ES-I3 (cell line): ENCODE measurements at regions not wholly inside any gene's neighbourhood (a gene's known extent, or its start where the extent isn't known, plus 50 kb on each side); places are given as distances from the start of the nearest gene placed in this dataset.

ENCODE experiments used
- H3K36me3 ChIP-seq: 2 replicates; pipeline ENCODE4 v1.6.1; 2013; ENCODE audit warnings: mild to moderate bottlenecking, low read length, control low read depth, moderate library complexity; ENCODE audit not compliant: insufficient read depth
- H3K4me1 ChIP-seq: 2 replicates; pipeline ENCODE4 v1.6.1; 2013; ENCODE audit warnings: mild to moderate bottlenecking, control low read depth, low read length; ENCODE audit not compliant: insufficient read depth
- H3K9ac ChIP-seq: 2 replicates; pipeline ENCODE4 v1.6.1; 2013; ENCODE audit warnings: low read depth, mild to moderate bottlenecking, low read length, moderate library complexity
- H3K9me3 ChIP-seq: 2 replicates; pipeline ENCODE4 v1.6.1; 2013; ENCODE audit warnings: mild to moderate bottlenecking, low read length, moderate library complexity; ENCODE audit not compliant: control insufficient read depth, insufficient read depth

GRCh38 chr5:77948476-77948875 is 172.3 kb upstream of the TBCA start:
- H3K36me3 ChIP-seq = no peaks in the 10 kb centered on the region
- no peaks in the 10 kb centered on the region for H3K9me3 ChIP-seq
- H3K9ac ChIP-seq = no peak overlapping the region
- no peaks in the 10 kb centered on the region for H3K4me1 ChIP-seq

DNA sequence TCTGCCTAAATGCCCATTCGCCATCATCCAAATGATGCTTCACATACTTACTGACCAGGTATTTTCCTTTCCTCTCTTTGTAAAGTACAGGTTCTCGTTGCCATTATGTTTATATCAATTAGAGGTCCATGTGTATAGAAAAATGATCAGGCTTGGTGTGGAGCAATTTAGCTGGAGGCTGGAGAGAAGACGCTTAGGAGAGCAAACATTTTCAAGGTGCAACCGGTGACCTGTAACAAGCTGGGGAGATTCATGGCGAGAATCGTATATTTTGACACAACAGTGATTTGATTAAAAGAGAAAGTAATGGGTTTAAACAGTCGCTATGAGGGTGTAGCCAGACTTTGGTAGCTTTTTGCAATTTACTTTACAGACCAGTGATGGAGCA is 170.9 kb upstream of the TBCA start:
- Histone ChIP-seq H3K36me3 (no peaks in the 10 kb centered on the region), H3K9me3 (no peaks in the 10 kb centered on the region), H3K9ac (no peak overlapping the region), H3K4me1 (no peaks in the 10 kb centered on the region)

DNA sequence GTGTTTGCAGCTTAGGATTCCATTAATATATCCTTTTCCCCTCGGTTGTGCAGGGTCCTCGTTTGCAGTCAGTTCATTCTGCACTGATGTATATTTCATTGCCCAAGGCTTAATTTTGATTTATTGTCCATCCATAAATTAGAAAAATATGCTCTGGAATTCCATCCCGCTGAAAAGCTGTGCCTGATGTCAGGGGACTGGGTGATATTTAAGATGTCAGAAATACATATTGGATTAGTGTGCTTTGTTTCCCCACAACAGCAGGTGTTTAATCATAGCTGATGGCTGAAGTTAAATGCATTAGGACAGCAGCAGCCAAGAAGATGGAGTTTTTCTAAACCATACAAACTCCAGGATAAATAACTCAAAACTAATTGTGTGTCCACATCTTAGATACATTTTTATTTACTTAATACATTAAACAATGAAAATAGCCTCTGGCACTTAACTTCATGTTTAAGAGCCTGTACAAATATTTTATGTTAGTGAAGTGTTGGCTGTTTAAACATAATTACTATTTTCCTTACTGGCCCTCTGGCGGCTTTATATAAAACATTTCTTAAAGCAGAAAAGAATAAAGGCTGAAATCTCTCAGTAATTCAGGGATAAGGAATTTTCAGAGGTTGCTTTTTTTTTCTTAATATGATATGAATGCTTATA is 170.4 kb upstream of the TBCA start:
- no peaks in the 10 kb centered on the region for H3K9me3 ChIP-seq
- H3K36me3 ChIP-seq = no peaks in the 10 kb centered on the region
- H3K9ac ChIP-seq = no peak overlapping the region
- no peaks in the 10 kb centered on the region for H3K4me1 ChIP-seq

DNA sequence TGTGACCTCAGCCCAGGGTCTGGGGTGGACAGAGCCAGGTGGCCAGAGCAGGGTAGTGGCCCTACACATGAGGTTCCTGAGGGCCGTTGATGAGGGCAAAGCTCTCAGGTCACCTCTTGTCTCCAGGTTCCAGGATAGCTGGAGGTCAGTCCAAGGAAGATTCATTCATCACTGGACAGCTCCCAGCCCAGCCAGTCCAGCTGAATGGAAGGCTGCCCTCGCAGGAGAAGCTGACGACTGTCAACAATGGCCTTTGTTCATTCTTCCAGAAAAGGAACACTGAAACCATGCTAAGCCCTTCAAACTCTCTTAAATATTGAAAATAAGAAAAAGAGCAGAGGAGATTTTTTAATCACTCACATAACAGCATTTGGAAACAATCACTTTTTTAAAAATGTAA is 169.7 kb upstream of the TBCA start:
- Histone ChIP-seq H3K36me3 (no peaks in the 10 kb centered on the region), H3K9me3 (no peaks in the 10 kb centered on the region), H3K9ac (no peak overlapping the region), H3K4me1 (no peaks in the 10 kb centered on the region)

DNA sequence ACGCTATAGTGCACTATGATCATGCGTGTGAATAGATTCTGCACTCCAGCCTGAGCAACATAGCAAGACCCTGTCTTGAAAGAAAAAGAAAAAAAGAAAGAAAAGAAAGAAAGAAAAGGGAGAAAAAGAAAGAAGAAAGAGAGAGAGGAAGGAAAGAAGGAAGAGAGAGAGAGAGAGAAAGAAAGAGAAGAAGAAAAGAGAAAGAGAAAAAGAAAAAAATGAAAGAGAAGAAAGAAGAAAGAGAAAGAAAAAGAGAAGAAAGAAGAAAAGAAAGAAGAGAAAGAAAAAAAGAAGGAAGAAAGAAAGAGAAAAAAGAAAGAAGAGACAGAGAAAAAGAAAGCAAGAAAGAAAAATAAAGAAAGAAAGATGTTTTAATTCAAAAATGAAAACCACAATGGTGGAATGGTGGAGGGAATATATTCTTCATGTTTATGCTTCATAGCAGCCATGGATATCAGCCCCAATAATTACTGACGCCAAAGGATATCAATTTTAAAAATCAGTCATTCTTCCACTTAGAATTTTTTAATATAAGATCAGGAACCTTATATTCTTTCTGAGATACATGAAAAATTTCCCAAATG is 168.7 kb upstream of the TBCA start:
- no peaks in the 10 kb centered on the region for H3K4me1 ChIP-seq

DNA sequence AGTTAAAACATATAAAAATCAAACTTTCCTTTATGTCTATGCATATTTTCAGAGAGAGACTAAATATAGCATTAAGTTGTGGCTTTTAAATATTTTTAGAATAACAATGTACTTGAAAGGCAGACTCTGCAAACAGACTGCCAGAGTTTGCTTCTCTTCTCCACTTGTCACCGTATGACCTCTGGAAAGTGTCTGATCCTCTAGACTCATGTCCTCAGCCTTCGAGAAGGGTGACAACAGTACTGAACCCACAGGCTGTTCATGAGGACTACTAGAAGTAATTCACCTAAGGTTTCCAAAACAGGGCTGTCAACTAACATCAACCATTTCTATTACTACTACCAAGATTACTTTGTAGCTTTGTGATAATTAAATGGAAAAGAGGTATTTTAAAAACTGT is 167.7 kb upstream of the TBCA start:
- H3K9ac ChIP-seq = no peak overlapping the region
- no peaks in the 10 kb centered on the region for H3K9me3 ChIP-seq
- no peaks in the 10 kb centered on the region for H3K36me3 ChIP-seq
- H3K4me1 ChIP-seq = no peaks in the 10 kb centered on the region

More for the DNA sequence above, 168.7 kb upstream of the TBCA start:
- H3K9ac ChIP-seq = no peak overlapping the region
- H3K36me3 ChIP-seq = no peaks in the 10 kb centered on the region
- no peaks in the 10 kb centered on the region for H3K9me3 ChIP-seq

GRCh38 chr5:77942578-77943239 is 166.6 kb upstream of the TBCA start:
- Histone ChIP-seq H3K36me3 (no peaks in the 10 kb centered on the region), H3K9me3 (no peaks in the 10 kb centered on the region), H3K4me1 (no peaks in the 10 kb centered on the region), H3K9ac (no peak overlapping the region)

DNA sequence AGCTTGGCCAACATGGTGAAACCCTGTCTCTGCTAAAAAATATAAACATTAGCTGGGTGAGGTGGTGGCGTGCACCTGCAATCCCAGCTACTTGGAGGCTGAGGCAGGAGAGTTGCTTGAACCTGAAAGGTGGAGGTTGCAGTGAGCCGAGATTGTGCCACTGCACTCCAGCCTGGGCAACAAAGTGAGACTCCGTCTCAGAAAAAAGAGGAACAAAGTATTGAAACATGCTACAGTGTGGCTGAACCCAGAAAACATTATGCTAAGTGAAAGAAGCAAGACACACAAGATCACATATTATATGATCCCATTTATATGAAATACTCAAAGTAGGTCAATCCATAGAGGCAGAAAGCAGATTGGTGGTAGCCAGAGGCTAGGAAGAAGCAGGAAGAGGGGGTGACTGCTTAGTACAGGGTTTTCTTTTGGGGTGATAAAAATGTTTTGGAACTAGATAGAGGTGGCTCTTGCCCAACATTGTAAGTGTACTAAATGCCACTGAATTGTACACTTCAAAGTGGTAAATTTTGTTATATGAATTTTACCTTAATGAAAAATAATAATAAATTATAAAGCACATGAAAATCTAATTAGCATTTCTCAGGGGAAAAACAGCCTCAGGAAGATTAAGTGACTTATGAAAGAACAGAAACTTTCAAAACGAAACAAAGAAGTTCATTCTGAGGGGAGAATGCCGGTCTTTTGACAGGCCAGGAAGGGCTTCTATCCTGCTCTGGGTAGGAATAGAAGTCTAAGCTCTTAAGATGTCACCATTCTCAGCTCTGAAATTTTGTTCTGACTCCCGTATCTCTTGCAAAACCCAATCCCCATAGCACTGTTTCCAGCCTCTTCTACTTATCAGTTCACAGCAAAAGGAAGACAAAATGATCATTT is 161.1 kb upstream of the TBCA start:
- Histone ChIP-seq H3K9me3 (no peaks in the 10 kb centered on the region), H3K36me3 (no peaks in the 10 kb centered on the region), H3K4me1 (peaks cover 6% of the 10 kb centered on the region; the same call in 1 of the 2 replicates), H3K9ac (no peak overlapping the region)

DNA sequence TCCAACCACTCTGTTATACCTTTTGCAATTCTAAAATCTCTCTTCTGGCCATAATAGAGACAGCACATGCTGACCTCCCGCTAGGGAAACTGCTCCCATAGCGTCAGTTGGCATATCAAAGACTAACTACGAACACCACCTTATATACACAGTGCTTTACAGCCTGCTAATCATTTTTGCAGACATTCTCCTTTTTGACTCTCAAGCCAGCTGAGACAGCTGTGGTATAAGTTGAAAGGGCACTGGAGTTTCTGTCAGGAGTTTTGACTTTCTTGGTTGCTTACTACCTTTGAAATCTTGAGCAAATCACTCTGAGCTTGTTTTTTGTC is 160.2 kb upstream of the TBCA start:
- Histone ChIP-seq H3K9ac (no peak overlapping the region), H3K4me1 (peaks cover 6% of the 10 kb centered on the region; the same call in 1 of the 2 replicates), H3K9me3 (no peaks in the 10 kb centered on the region), H3K36me3 (no peaks in the 10 kb centered on the region)

GRCh38 chr5:77935506-77936364 is 159.6 kb upstream of the TBCA start:
- H3K4me1 ChIP-seq = peaks cover 6% of the 10 kb centered on the region; the same call in 1 of the 2 replicates
- no peaks in the 10 kb centered on the region for H3K36me3 ChIP-seq
- H3K9ac ChIP-seq = no peak overlapping the region
- H3K9me3 ChIP-seq = no peaks in the 10 kb centered on the region

- Histone ChIP-seq H3K9me3 (no peaks in the 10 kb centered on the region), H3K9ac (no peak overlapping the region), H3K4me1 (peaks cover 9% of the 10 kb centered on the region), H3K36me3 (no peaks in the 10 kb centered on the region)
Observed at GRCh38 chr5:77928776-77929300, 152.7 kb upstream of the TBCA start.

GRCh38 chr5:77926337-77926736 is 150.2 kb upstream of the TBCA start:
- peaks cover 13% of the 10 kb centered on the region for H3K4me1 ChIP-seq
- H3K9me3 ChIP-seq = no peaks in the 10 kb centered on the region
- H3K36me3 ChIP-seq = no peaks in the 10 kb centered on the region
- no peak overlapping the region for H3K9ac ChIP-seq

DNA sequence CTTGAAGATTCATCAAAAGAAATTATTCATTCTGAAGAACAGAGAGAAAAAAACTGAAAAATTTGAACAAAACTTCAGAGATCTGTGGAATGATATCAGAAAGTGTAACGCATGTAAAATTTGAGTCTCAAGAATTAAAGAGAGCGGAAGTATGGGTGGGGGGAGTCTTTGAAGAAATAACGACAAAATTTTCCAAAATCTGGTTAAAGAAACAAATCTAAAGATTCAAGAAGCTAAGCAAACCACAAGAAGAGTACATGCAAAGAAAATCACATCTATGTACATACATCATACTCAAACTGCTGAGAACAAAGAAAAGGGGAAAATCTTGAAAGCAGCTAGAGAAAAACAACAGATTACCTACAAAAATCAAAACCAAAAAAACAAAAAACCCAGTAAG is 149.4 kb upstream of the TBCA start:
- H3K36me3 ChIP-seq = no peaks in the 10 kb centered on the region
- H3K9me3 ChIP-seq = no peaks in the 10 kb centered on the region
- no peak overlapping the region for H3K9ac ChIP-seq
- H3K4me1 ChIP-seq = peaks cover 13% of the 10 kb centered on the region

DNA sequence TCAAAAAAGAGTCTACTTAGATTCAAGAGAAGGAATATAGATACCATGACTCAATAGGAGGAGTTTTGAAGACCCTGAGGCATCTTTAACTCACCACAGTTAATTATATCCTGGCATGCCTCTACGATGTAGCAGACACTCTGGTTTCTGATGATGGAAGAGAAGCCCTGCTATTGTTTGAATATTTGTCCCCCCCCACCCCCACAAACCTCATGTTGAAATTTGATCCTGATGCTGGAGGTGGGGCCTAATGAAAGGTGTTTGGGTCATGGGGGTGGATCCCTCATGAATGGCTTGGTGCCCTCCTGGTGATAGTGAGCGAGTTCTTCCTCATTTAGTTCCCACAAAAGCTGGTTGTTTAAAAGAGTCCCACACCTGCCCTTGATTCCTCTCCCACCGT is 147.9 kb upstream of the TBCA start:
- no peaks in the 10 kb centered on the region for H3K9me3 ChIP-seq
- H3K4me1 ChIP-seq = peaks cover 13% of the 10 kb centered on the region
- H3K36me3 ChIP-seq = no peaks in the 10 kb centered on the region
- no peak overlapping the region for H3K9ac ChIP-seq
